ENCODE measurements at regions not wholly inside any gene's neighbourhood (a gene's known extent, or its start where the extent isn't known, plus 50 kb on each side); places are given as distances from the start of the nearest gene placed in this dataset.

DNA sequence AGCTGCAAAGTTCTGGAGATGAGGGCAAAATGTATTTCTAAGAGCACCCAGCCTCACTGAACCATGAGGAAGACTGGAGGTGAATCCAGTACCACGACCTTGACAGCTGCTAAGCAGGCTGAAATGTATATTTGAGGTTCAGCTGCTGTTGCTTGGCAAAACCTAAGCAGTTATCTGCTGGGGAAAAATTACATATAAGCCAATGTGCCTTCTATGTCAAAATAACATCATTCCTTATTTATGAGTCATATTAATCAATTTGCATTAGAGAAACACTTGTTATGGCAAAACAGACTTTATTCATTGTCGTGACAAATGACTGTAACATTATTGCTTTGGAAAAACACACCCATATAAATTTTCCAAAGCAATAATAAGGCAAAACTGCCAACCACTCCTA lies 560.5 kb upstream of the NR5A2 start:
- DNase-seq (ENCODE audit: low read depth, low spot score) = no peak
- Mint-ChIP-seq H3K27ac (ENCODE audit: unreplicated experiment) (no peak overlapping the region), H3K9me3 (peaks cover 4% of the 10 kb centered on the region), H3K27me3 (ENCODE audit: low read depth) (no peaks in the 10 kb centered on the region), H3K4me1 (no peaks in the 10 kb centered on the region), H3K36me3 (ENCODE audit: low read depth) (no peaks in the 10 kb centered on the region), H3K4me3 (no peak overlapping the region)
- TF ChIP-seq, protein P1, sequence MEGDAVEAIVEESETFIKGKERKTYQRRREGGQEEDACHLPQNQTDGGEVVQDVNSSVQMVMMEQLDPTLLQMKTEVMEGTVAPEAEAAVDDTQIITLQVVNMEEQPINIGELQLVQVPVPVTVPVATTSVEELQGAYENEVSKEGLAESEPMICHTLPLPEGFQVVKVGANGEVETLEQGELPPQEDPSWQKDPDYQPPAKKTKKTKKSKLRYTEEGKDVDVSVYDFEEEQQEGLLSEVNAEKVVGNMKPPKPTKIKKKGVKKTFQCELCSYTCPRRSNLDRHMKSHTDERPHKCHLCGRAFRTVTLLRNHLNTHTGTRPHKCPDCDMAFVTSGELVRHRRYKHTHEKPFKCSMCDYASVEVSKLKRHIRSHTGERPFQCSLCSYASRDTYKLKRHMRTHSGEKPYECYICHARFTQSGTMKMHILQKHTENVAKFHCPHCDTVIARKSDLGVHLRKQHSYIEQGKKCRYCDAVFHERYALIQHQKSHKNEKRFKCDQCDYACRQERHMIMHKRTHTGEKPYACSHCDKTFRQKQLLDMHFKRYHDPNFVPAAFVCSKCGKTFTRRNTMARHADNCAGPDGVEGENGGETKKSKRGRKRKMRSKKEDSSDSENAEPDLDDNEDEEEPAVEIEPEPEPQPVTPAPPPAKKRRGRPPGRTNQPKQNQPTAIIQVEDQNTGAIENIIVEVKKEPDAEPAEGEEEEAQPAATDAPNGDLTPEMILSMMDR (conservative IDR thresholded peaks at IDR 0.05) = no peak

DNA sequence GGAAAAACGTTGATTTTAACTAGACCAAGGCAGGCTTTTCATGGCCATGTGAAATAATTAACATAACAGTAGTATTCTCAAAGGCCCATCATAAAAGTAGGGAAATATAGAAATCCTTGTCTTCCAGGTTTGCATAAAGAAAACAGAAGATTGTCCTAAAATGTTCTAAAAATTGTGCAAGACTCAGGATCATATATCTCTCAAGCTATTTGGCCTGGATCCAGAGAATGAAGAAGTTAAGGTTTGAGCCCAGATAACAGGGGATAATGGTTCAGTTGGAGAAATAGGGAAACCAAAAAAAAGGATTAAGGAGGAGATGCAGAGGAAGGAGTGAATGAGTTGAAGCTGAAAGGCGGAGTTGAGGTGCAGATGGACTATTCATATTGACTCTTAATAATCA lies 555.5 kb upstream of the NR5A2 start:
- TF ChIP-seq, protein P1 (conservative IDR thresholded peaks at IDR 0.05) = no peak
- Mint-ChIP-seq H3K27me3 (ENCODE audit: low read depth) (no peaks in the 10 kb centered on the region), H3K36me3 (ENCODE audit: low read depth) (no peaks in the 10 kb centered on the region), H3K4me1 (no peaks in the 10 kb centered on the region), H3K27ac (ENCODE audit: unreplicated experiment) (no peak overlapping the region), H3K9me3 (no peaks in the 10 kb centered on the region), H3K4me3 (no peak overlapping the region)
- no peak for DNase-seq (ENCODE audit: low read depth, low spot score)

DNA sequence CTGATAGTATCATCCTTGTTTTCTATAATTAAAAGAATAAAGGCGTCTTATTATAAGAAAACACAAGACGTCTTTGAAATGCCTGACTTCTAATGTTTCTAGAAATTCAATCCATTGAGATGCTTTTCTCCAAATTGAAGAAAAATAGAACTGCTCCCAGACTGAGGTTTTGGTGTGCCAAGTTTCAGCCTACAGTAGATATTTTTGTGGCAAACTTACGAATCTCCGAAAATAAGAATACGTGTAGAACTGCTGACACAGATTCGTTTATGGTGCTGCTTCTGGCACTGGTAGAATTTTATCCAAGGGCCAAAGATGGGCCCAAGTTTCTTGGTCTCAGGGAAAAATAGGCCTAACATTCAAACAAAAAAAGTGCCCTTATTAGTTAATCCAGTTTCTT lies 554.5 kb upstream of the NR5A2 start:
- H3K4me1 Mint-ChIP-seq = no peaks in the 10 kb centered on the region
- no peak overlapping the region for H3K4me3 Mint-ChIP-seq
- TF ChIP-seq, protein P1 (conservative IDR thresholded peaks at IDR 0.05) = no peak
- H3K36me3 Mint-ChIP-seq (ENCODE audit: low read depth) = no peaks in the 10 kb centered on the region
- no peak overlapping the region for H3K27ac Mint-ChIP-seq (ENCODE audit: unreplicated experiment)
- no peaks in the 10 kb centered on the region for H3K27me3 Mint-ChIP-seq (ENCODE audit: low read depth)
- DNase-seq (ENCODE audit: low read depth, low spot score) = no peak
- no peaks in the 10 kb centered on the region for H3K9me3 Mint-ChIP-seq

DNA sequence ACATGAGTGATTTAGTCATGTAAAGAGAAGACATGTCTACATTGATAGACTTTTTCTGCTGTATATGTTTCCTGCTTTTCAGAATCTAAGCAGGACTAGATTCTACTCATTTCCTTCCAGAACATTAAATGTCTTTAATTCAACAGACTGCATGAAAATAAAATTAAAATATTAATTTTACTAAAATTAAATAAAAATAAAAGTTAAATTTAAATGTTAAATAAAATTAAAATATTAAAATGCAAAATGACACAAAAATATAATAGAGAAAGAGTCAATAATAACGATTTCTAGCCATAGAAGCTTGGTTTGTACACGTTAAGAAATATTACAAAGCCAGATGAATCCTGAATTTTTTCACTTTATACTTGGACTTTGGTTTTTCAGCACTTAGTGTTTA lies 552.8 kb upstream of the NR5A2 start:
- TF ChIP-seq, protein P1 (conservative IDR thresholded peaks at IDR 0.05) = no peak
- Mint-ChIP-seq H3K4me1 (no peaks in the 10 kb centered on the region), H3K27ac (ENCODE audit: unreplicated experiment) (no peak overlapping the region), H3K9me3 (no peaks in the 10 kb centered on the region), H3K27me3 (ENCODE audit: low read depth) (no peaks in the 10 kb centered on the region), H3K36me3 (ENCODE audit: low read depth) (no peaks in the 10 kb centered on the region), H3K4me3 (no peak overlapping the region)
- no peak for DNase-seq (ENCODE audit: low read depth, low spot score)

DNA sequence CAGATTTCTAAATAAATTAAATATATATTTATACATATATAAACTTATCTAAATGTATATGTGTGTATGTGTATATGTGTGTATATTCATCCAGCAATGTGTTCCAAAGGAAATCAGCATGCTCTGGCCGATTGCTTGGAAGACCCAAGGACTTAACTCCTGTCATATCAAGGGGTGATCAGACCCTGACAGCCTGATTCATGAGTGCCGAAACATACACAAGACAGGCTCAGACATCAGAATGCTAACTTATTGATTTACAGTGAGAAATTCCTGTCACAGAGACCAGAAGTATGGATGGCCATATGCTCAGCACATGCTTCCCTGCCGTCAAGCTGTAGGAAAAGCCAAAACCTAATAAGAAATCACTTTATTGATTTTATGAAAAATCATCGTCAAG lies 545.1 kb upstream of the NR5A2 start:
- Mint-ChIP-seq H3K4me1 (no peaks in the 10 kb centered on the region), H3K9me3 (no peaks in the 10 kb centered on the region), H3K36me3 (ENCODE audit: low read depth) (no peaks in the 10 kb centered on the region), H3K27ac (ENCODE audit: unreplicated experiment) (no peak overlapping the region), H3K4me3 (no peak overlapping the region), H3K27me3 (ENCODE audit: low read depth) (no peaks in the 10 kb centered on the region)
- TF ChIP-seq, protein P1 (conservative IDR thresholded peaks at IDR 0.05) = no peak
- DNase-seq (ENCODE audit: low read depth, low spot score) = no peak

DNA sequence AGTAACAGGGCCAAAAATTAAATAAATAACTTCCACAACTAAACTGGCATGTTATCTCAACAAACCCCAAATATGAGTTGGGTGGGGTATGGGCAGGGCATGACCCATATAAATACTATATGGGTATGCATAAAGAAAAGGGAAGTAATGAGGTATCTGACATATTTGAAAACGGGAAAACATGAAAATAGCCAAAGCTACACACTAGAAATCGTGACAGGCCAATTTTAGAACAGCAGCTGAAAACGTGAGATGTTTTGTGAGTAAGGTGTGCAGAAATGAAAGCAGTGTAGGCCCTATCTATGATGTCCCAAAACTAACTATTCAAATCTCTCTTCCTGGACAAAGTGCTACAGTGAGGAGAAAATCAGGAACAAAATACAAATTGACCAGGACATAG lies 537.9 kb upstream of the NR5A2 start:
- Mint-ChIP-seq H3K9me3 (peaks cover 6% of the 10 kb centered on the region), H3K4me3 (no peak overlapping the region), H3K4me1 (no peaks in the 10 kb centered on the region), H3K36me3 (ENCODE audit: low read depth) (no peaks in the 10 kb centered on the region), H3K27me3 (ENCODE audit: low read depth) (no peaks in the 10 kb centered on the region), H3K27ac (ENCODE audit: unreplicated experiment) (no peak overlapping the region)
- DNase-seq (ENCODE audit: low read depth, low spot score) = no peak
- TF ChIP-seq, protein P1 (conservative IDR thresholded peaks at IDR 0.05) = no peak

Measured in neural crest cell (in vitro differentiated cells).